GM12878 (cell line): ENCODE measurements at regions not wholly inside any gene's neighbourhood (a gene's known extent, or its start where the extent isn't known, plus 50 kb on each side); places are given as distances from the start of the nearest gene placed in this dataset.

Experiments
- ATAC-seq: fragments of 200-7000 bp; cut with Tn5 transposase; 3 replicates; pipeline ENCODE4 v1.9.1; 2020; ENCODE audit warnings: mild to moderate bottlenecking, moderate library complexity
- BruUV-seq: library from RNA; stranded (reverse); fragments of 400-500 nt; replicated peaks from 2 replicates; lab custom pipeline; 2021; lab: Mats Ljungman, UMichigan
- CTCF ChIA-PET: fragments of 300-600 bp; sonication (Branson Sonifier 250); formaldehyde crosslinking; extraction: SDS; loops from one replicate; lab custom pipeline; 2021; ENCODE audit warnings: inconsistent platforms; lab: Yijun Ruan, JAX
- POLR2A ChIA-PET: fragments of 350-600 bp; formaldehyde crosslinking; extraction: SDS; loops from one replicate; lab custom pipeline; 2021; ENCODE audit warnings: inconsistent platforms; lab: Charles Lee
- RAD21 ChIA-PET: fragments of 300-600 bp; sonication (Branson Sonifier 250); formaldehyde crosslinking; loops from one replicate; lab custom pipeline; 2023; ENCODE audit warnings: antibody characterized with exemption; ENCODE audit not compliant: unreplicated experiment; lab: Charles Lee
- SMC1A ChIA-PET: fragments of 300-600 bp; sonication (Branson Sonifier 250); formaldehyde crosslinking; loops from one replicate; lab custom pipeline; 2023; ENCODE audit not compliant: unreplicated experiment, uncharacterized antibody; lab: Charles Lee
- DNase-seq: peaks from one replicate; pipeline ENCODE4 v3.0.0-alpha.2; 2011; ENCODE audit warnings: low read depth, low spot score
- FAIRE-seq: peaks from 3 replicates; lab custom pipeline; 2011; peaks lifted over from hg19 to GRCh38; lab: Jason Lieb, UNC
- H2AFZ ChIP-seq: 2 replicates; pipeline ENCODE4 v1.6.0; 2011; ENCODE audit warnings: low read depth, low read length, control low read depth; ENCODE audit not compliant: control insufficient read depth
- H3K27ac ChIP-seq: 2 replicates; pipeline ENCODE4 v1.5.1; 2011; ENCODE audit warnings: control low read depth; ENCODE audit not compliant: control insufficient read depth, insufficient read depth
- H3K27me3 ChIP-seq, 2 experiments: replicated peaks in 1 of 2; 2 replicates each; pipeline versions ENCODE4 v1.6.0 to v1.6.1; 2011; ENCODE audit warnings: low read length in 1 of 2; ENCODE audit not compliant: control insufficient read depth in 2 of 2, insufficient read depth in 2 of 2
- H3K36me3 ChIP-seq, 2 experiments: 2 replicates each; pipeline ENCODE4 v1.5.1; 2011; ENCODE audit warnings: low read length in 1 of 2; ENCODE audit not compliant: control insufficient read depth in 2 of 2, insufficient read depth in 2 of 2
- H3K4me1 ChIP-seq: 2 replicates; pipeline ENCODE4 v1.6.1; 2011; ENCODE audit warnings: mild to moderate bottlenecking, low read length, moderate library complexity, mixed read lengths; ENCODE audit not compliant: control insufficient read depth, insufficient read depth
- H3K4me2 ChIP-seq: 2 replicates; pipeline ENCODE4 v1.6.0; 2011; ENCODE audit warnings: control low read depth; ENCODE audit not compliant: control insufficient read depth, insufficient read depth
- H3K4me3 ChIP-seq: fragments of 200-600 bp; sonication (generic); 2 replicates; pipeline ENCODE4 v1.5.1; 2016
- H3K79me2 ChIP-seq: 2 replicates; pipeline ENCODE4 v1.6.0; 2011; ENCODE audit warnings: low read length; ENCODE audit not compliant: control insufficient read depth, insufficient read depth
- H3K9ac ChIP-seq: 2 replicates; pipeline ENCODE4 v1.8.0; 2011; ENCODE audit warnings: low read length, control low read depth, mixed read lengths; ENCODE audit not compliant: control insufficient read depth, insufficient read depth
- H3K9me3 ChIP-seq: replicated peaks from 3 replicates; pipeline ENCODE4 v1.5.1; 2011; ENCODE audit warnings: mild to moderate bottlenecking, low read length; ENCODE audit not compliant: control insufficient read depth, insufficient read depth
- H4K20me1 ChIP-seq: 2 replicates; pipeline ENCODE4 v1.6.0; 2011; ENCODE audit not compliant: control insufficient read depth, insufficient read depth
- ATF3 ChIP-seq: IDR thresholded peaks from 2 replicates; pipeline ENCODE4 v1.6.1; 2011; ENCODE audit warnings: low read depth, mild to moderate bottlenecking, low read length, moderate library complexity, borderline replicate concordance; ENCODE audit errors: extremely low read depth
- ATF7 ChIP-seq: fragments of 450-650 bp; IDR thresholded peaks from 2 replicates; pipeline ENCODE4 v1.6.1; 2016; ENCODE audit warnings: low read depth, mild to moderate bottlenecking
- BCL3 ChIP-seq: IDR thresholded peaks from 2 replicates; pipeline ENCODE4 v1.6.1; 2011; ENCODE audit warnings: borderline replicate concordance, low read depth, mild to moderate bottlenecking, moderate library complexity, low read length; ENCODE audit not compliant: insufficient read depth, poor library complexity, severe bottlenecking
- CBFB ChIP-seq: IDR thresholded peaks from 2 replicates; pipeline ENCODE4 v1.6.1; 2016; ENCODE audit warnings: antibody characterized with exemption, low read depth
- CREB1 ChIP-seq: IDR thresholded peaks from 2 replicates; pipeline ENCODE4 v1.6.1; 2012; ENCODE audit warnings: low read depth, mild to moderate bottlenecking, inconsistent platforms
- KDM1A ChIP-seq: fragments of 200-600 bp; sonication (generic); IDR thresholded peaks from 2 replicates; pipeline ENCODE4 v1.6.1; 2016; ENCODE audit warnings: borderline replicate concordance
- PAX5 ChIP-seq: IDR thresholded peaks from 2 replicates; pipeline ENCODE4 v1.6.1; 2011; ENCODE audit warnings: low read depth, low read length, borderline replicate concordance
- SKIL ChIP-seq: fragments of 450-650 bp; IDR thresholded peaks from 2 replicates; pipeline ENCODE4 v1.6.1; 2017; ENCODE audit warnings: mild to moderate bottlenecking, low read depth, inconsistent platforms; ENCODE audit not compliant: poor library complexity, severe bottlenecking
- WGBS: methylation state at CpG from one replicate; pipeline ENCODE4 v1.1.6; 2016; ENCODE audit warnings: low lambda C conversion rate; ENCODE audit not compliant: insufficient replicate concordance, insufficient coverage; ENCODE audit errors: missing lambda C conversion rate; 5-methylcytosine and 5-hydroxymethylcytosine counted together
- in situ Hi-C: fragments of 300-500 bp; cut with MboI; formaldehyde crosslinking; loops from 9 replicates; pipeline ENCODE4 v1.14.3; 2018; ENCODE audit warnings: mixed read lengths
- intact Hi-C: fragments of 100-400 bp; cut with micrococcal nuclease; formaldehyde crosslinking; loops from one replicate; pipeline ENCODE4 v1.14.2; 2022; ENCODE audit not compliant: unreplicated experiment

GRCh38 chr10:89148061-89148460 is 59.1 kb downstream of the CH25H start:
- Histone ChIP-seq H3K27me3 (no peaks in the 10 kb centered on the region), H3K36me3 (no peaks in the 10 kb centered on the region), H4K20me1 (no peaks in the 10 kb centered on the region), H2AFZ (no peak overlapping the region), H3K4me3 (no peak overlapping the region), H3K9ac (no peak overlapping the region), H3K27ac (no peak overlapping the region), H3K79me2 (no peaks in the 10 kb centered on the region), H3K4me1 (no peaks in the 10 kb centered on the region), H3K4me2 (no peak overlapping the region), H3K9me3 (no peaks in the 10 kb centered on the region; the same call in 2 of the 3 replicates)
- 58% methylated on average over 5 of the region's 5 CpGs for WGBS
- BruUV-seq, result no TSS peak
- CTCF ChIA-PET, result no interaction called here
- DNase-seq (no peak), ATAC-seq (no peak), FAIRE-seq (no peak)
- SMC1A ChIA-PET, result no interaction called here
- POLR2A ChIA-PET, result no interaction called here
- TF ChIP-seq SKIL (no peak), KDM1A (no peak), PAX5 (no peak), CREB1 (no peak), ATF3 (no peak)
- intact Hi-C loops, result no loop called here
- in situ Hi-C loops, result no loop called here
- RAD21 ChIA-PET, result no interaction called here

- POLR2A ChIA-PET, result no interaction called here
- DNase-seq (no peak), FAIRE-seq (no peak), ATAC-seq (no peak)
- SMC1A ChIA-PET, result no interaction called here
- CTCF ChIA-PET, result no interaction called here
- RAD21 ChIA-PET, result no interaction called here
- WGBS, result 55% methylated on average over 2 of the region's 2 CpGs
- BruUV-seq, result no TSS peak
- no peak overlapping the region for H3K27ac ChIP-seq
- H3K79me2 ChIP-seq, result no peaks in the 10 kb centered on the region
- H3K4me1 ChIP-seq, result no peaks in the 10 kb centered on the region
- in situ Hi-C loops, result no loop called here
- TF ChIP-seq CBFB, result no peak
- no peak for TF ChIP-seq BCL3
- no peak for TF ChIP-seq ATF7
- no peaks in the 10 kb centered on the region; the same call in 2 of the 3 replicates for H3K9me3 ChIP-seq
- no peak overlapping the region for H2AFZ ChIP-seq
- no peaks in the 10 kb centered on the region for H4K20me1 ChIP-seq
- no peak overlapping the region for H3K9ac ChIP-seq
- intact Hi-C loops, result no loop called here
- H3K4me3 ChIP-seq, result no peak overlapping the region
- H3K36me3 ChIP-seq, result no peaks in the 10 kb centered on the region
- no peaks in the 10 kb centered on the region for H3K27me3 ChIP-seq
- H3K4me2 ChIP-seq, result no peak overlapping the region
Measured at GRCh38 chr10:89147256-89147655, 59.9 kb downstream of the CH25H start.
